Epithelial cell of proximal tubule (primary cell): ENCODE measurements at regions not wholly inside any gene's neighbourhood (a gene's known extent, or its start where the extent isn't known, plus 50 kb on each side); places are given as distances from the start of the nearest gene placed in this dataset.

ENCODE experiments used
- DNase-seq: peaks from one replicate; pipeline ENCODE4 v3.0.0-alpha.2; 2011; ENCODE audit warnings: low read depth
- H3K4me3 ChIP-seq: 2 replicates; pipeline ENCODE4 v1.5.1; 2011; ENCODE audit warnings: low read depth, mild to moderate bottlenecking, low read length
- CTCF ChIP-seq: conservative IDR thresholded peaks from 2 replicates; pipeline ENCODE4 v1.5.1; 2012; ENCODE audit warnings: low read depth, mild to moderate bottlenecking, low read length

GRCh38 chr4:117515921-117516320, 430.5 kb upstream of the TRAM1L1 start:
- H3K4me3 ChIP-seq = no peak overlapping the region
- no peak for TF ChIP-seq CTCF
- no peak for DNase-seq

- H3K4me3 ChIP-seq = no peak overlapping the region
Observed at GRCh38 chr4:117527601-117528000, 442.2 kb upstream of the TRAM1L1 start.

GRCh38 chr4:117529401-117529800, 444.0 kb upstream of the TRAM1L1 start:
- no peak overlapping the region for H3K4me3 ChIP-seq
- no peak for TF ChIP-seq CTCF
- DNase-seq = no peak

More at GRCh38 chr4:117527601-117528000, 442.2 kb upstream of the TRAM1L1 start:
- no peak for DNase-seq
- no peak for TF ChIP-seq CTCF

GRCh38 chr4:117533501-117533900, 448.1 kb upstream of the TRAM1L1 start:
- no peak for DNase-seq
- H3K4me3 ChIP-seq = no peak overlapping the region
- TF ChIP-seq CTCF = no peak

- DNase-seq = no peak
- TF ChIP-seq CTCF = no peak
Observed at GRCh38 chr4:117545039-117545438, 459.7 kb upstream of the TRAM1L1 start.

GRCh38 chr4:117549524-117549923, 464.1 kb upstream of the TRAM1L1 start:
- no peak for TF ChIP-seq CTCF
- peak; percentile 37 for DNase-seq
- H3K4me3 ChIP-seq = peak overlapping the region; percentile 27

More at GRCh38 chr4:117545039-117545438, 459.7 kb upstream of the TRAM1L1 start:
- no peak overlapping the region for H3K4me3 ChIP-seq

- no peak for TF ChIP-seq CTCF
- no peak overlapping the region for H3K4me3 ChIP-seq
- no peak for DNase-seq
Observed at GRCh38 chr4:117550085-117550484, 464.7 kb upstream of the TRAM1L1 start.
